AG04449 (cell line): ENCODE measurements at regions not wholly inside any gene's neighbourhood (a gene's known extent, or its start where the extent isn't known, plus 50 kb on each side); places are given as distances from the start of the nearest gene placed in this dataset.
"Not testable (repeated sequence)": the region's sequence is repeated elsewhere in the genome, so short reads cannot be mapped to it uniquely, and the experiment has no call there.

Source experiments
- CTCF ChIA-PET: fragments of 350-600 bp; formaldehyde crosslinking; extraction: SDS; loops from one replicate; lab custom pipeline; 2021; ENCODE audit warnings: antibody characterized with exemption; lab: Yijun Ruan, JAX
- POLR2A ChIA-PET: fragments of 400-600, 350-600 bp; formaldehyde crosslinking; extraction: SDS; loops from one replicate; lab custom pipeline; 2020; ENCODE audit warnings: antibody characterized with exemption, inconsistent platforms; lab: Yijun Ruan, JAX
- DNase-seq: peaks from one replicate; pipeline ENCODE4 v3.0.0-alpha.2; 2010; ENCODE audit warnings: low read depth, low spot score
- H3K4me3 ChIP-seq: 2 replicates; pipeline ENCODE4 v1.5.1; 2011; ENCODE audit warnings: low read depth, mild to moderate bottlenecking, control low read depth, low read length
- TF ChIP-seq, protein P1 (sequence below): IDR thresholded peaks from one replicate; pipeline ENCODE4 v1.5.1; 2011; ENCODE audit warnings: mild to moderate bottlenecking, moderate library complexity, low read length, control low read depth, inconsistent platforms; ENCODE audit not compliant: insufficient read depth; ENCODE audit errors: missing control alignments

DNA sequence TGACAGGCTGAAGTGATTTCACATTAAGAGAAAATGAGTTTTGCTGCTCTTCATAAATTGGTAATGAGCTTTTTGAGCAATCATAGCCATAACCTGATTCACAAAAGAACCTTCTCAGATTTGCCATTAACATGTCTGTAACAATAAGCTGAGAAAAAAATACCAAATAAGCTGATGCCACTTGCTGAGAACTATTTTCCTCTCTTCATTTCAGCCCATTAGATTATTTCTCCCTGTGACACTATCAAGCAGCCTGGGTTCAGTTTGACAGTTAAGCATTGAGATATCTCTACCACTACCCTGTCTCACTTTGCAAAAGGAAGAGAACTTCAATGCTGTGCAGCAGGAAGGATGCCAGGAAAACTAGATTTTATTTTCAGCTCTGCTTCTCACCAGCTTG, 673.9 kb downstream of the TRIB2 start:
- CTCF ChIA-PET, result no interaction called here
- POLR2A ChIA-PET, result no interaction called here
- TF ChIP-seq, protein P1, sequence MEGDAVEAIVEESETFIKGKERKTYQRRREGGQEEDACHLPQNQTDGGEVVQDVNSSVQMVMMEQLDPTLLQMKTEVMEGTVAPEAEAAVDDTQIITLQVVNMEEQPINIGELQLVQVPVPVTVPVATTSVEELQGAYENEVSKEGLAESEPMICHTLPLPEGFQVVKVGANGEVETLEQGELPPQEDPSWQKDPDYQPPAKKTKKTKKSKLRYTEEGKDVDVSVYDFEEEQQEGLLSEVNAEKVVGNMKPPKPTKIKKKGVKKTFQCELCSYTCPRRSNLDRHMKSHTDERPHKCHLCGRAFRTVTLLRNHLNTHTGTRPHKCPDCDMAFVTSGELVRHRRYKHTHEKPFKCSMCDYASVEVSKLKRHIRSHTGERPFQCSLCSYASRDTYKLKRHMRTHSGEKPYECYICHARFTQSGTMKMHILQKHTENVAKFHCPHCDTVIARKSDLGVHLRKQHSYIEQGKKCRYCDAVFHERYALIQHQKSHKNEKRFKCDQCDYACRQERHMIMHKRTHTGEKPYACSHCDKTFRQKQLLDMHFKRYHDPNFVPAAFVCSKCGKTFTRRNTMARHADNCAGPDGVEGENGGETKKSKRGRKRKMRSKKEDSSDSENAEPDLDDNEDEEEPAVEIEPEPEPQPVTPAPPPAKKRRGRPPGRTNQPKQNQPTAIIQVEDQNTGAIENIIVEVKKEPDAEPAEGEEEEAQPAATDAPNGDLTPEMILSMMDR, result no peak
- H3K4me3 ChIP-seq, result no peak overlapping the region
- DNase-seq, result no peak

DNA sequence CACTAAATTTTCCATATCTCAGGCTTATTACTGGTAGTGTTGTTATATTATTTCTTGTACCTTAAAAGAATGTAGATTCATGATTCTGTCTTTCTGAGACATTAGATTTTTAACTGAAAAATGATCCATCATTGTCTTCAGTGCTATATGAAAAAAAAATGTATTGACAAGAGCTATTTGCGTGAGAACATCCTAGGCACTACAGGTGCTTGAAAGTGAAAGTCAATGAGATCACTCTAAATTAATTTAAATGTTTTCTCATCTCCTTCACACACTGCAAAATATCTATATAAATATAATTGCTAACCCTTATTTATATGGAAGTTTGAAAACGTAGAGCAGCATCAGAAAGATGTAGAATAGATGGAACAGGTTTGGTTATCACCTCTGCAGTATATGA, 684.6 kb downstream of the TRIB2 start:
- ChIA-PET POLR2A (no interaction called here), CTCF (no interaction called here)
- TF ChIP-seq, protein P1, result no peak
- DNase-seq, result no peak
- H3K4me3 ChIP-seq, result no peak overlapping the region

DNA sequence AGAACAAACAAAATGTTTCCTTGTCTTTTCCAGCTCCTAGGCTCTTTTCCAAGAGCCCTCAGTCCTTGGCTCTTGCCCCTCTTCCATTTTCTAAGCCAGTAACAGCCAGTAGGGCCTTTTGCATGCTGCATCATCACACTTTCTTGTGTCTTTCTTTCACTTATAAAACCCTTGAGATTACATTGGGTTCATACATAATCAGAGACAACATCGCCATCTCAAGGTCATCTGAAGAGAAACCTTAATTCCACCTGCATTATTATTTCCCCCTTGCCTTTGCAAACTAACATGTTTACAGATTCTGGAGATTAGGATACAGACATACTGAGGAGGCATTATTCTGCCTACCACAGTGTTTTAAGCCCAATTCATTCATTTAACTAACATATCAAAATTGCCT, 697.3 kb downstream of the TRIB2 start:
- no peak overlapping the region for H3K4me3 ChIP-seq
- TF ChIP-seq, protein P1, result no peak
- no peak for DNase-seq
- CTCF ChIA-PET, result no interaction called here
- POLR2A ChIA-PET, result no interaction called here

DNA sequence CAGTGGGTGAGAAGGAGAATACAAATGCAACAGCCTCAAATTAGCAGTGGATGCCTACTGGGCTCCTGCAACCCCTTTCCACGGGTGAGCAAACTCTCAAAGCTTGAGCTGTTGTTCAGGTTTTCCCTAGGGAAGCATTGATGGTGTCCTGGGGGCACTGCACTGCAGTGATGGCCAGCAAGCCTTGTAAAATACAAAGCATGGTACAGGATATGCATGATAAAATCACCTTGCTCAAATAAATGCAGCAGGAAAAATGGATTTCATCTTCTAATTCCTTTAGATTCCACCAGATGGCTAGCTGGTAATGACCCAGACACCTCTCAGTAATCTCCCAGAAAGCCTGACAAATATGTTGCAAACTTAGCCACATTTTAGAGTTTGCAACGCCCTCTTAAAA, 698.2 kb downstream of the TRIB2 start:
- no peak for DNase-seq
- ChIA-PET POLR2A (no interaction called here), CTCF (no interaction called here)
- no peak overlapping the region for H3K4me3 ChIP-seq
- TF ChIP-seq, protein P1, result no peak

- POLR2A ChIA-PET, result no interaction called here
- DNase-seq, result no peak
- no peak overlapping the region for H3K4me3 ChIP-seq
- CTCF ChIA-PET, result no interaction called here
- TF ChIP-seq, protein P1, result no peak
Observed at GRCh38 chr2:13433954-13434353, 717.2 kb downstream of the TRIB2 start.

DNA sequence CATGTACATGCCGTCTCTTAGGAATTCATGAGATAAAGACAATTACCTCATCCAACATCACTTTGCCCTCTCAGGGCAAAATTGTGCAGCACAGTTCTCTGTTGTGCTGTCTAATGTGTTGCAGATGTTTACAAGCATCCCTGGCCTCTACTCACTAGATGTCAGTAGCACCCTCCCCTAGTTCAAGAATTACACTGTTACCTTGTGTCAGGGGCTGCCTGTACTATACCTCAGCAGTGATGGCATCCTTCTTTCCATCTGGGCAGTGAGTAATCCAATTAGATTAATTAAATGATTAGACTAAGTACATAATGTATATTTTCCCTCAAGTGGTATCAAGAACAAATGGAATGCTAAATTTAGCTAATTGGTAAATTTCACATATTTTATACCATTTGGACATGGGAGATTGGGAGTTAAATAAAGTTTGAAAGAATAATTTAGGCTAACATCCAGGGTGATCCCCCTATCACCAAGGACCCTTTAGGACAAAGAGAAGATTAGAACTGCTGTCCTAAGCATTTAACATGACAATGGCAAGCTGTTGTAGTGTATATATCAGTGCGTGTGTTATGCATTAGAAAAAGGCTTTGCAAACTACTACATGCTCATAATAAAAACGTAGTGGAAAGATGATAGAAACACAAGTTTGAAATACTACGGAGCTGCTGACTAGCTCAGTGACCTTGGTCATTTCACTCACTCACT, 727.0 kb downstream of the TRIB2 start:
- CTCF ChIA-PET, H3K4me3 ChIP-seq, POLR2A ChIA-PET, DNase-seq: not testable (repeated sequence)

DNA sequence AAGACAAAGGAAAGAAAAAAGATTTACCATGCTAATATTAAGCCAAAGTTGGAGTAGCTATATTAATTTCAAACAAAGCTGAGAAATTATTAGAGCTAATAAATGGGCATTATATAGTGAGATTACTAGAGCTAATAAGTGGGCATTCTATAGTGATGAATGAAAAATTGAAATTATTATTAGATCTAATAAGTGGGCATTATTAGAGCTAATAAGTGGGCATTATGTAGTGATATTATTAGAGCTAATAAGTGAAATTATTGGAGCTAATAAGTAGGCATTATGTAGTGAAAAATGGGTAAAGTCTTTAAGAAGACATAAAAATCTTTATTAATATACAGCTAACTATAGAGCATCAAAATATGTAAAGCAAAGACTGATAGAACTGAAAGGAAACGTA, 745.7 kb downstream of the TRIB2 start:
- DNase-seq, result no peak
- POLR2A ChIA-PET, result no interaction called here
- TF ChIP-seq, protein P1, result no peak
- no peak overlapping the region for H3K4me3 ChIP-seq
- CTCF ChIA-PET, result no interaction called here
